ENCODE measurements at regions not wholly inside any gene's neighbourhood (a gene's known extent, or its start where the extent isn't known, plus 50 kb on each side); places are given as distances from the start of the nearest gene placed in this dataset.

DNA sequence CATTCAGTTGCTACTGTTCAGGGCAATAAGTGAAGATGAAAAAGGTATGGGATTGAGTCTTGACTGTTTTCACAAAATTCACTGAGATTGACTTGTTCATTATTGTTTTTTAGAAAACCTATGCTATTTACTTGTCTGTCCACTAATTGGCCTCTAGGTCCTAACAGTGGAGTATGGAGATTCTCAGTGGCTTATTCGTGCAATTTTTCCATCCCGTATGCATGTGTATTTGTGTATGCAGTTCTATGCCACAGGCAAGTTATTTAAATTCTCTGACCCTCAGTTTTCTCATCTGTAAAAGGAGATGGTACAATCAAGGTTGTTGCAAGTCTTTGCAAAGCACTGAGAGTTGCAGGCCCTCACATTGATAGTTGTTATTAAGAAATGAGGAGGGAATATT lies 151.0 kb downstream of the BBOX1 start:
- Histone ChIP-seq H3K36me3 (ENCODE audit: control insufficient read depth, insufficient read depth, low read length) (no peaks in the 10 kb centered on the region), H3K9me3 (ENCODE audit: control insufficient read depth, insufficient read depth, low read length) (no peaks in the 10 kb centered on the region), H3K4me1 (ENCODE audit: control insufficient read depth, insufficient read depth, low read length) (no peaks in the 10 kb centered on the region), H3K27me3 (ENCODE audit: control insufficient read depth, insufficient read depth, low read length) (no peaks in the 10 kb centered on the region), H3K27ac (ENCODE audit: low read length) (no peak overlapping the region), H3K4me3 (ENCODE audit: low read length) (no peak overlapping the region)
- no CpG with 5 or more reads among the region's 2 CpGs for WGBS (ENCODE audit: insufficient coverage, insufficient read length)
- DNase-seq (ENCODE audit: low read depth, low spot score): no peak

- H3K27ac ChIP-seq (ENCODE audit: low read length): no peak overlapping the region
- no peak overlapping the region for H3K4me3 ChIP-seq (ENCODE audit: low read length)
- H3K4me1 ChIP-seq (ENCODE audit: control insufficient read depth, insufficient read depth, low read length): no peaks in the 10 kb centered on the region
- H3K9me3 ChIP-seq (ENCODE audit: control insufficient read depth, insufficient read depth, low read length): no peaks in the 10 kb centered on the region
- WGBS (ENCODE audit: insufficient coverage, insufficient read length): no CpG with 5 or more reads among the region's 5 CpGs
- H3K36me3 ChIP-seq (ENCODE audit: control insufficient read depth, insufficient read depth, low read length): no peaks in the 10 kb centered on the region
- no peaks in the 10 kb centered on the region for H3K27me3 ChIP-seq (ENCODE audit: control insufficient read depth, insufficient read depth, low read length)
- DNase-seq (ENCODE audit: low read depth, low spot score): no peak
These were observed 148.1 kb downstream of the BBOX1 start for GRCh38 chr11:27188696-27189095.

- Histone ChIP-seq H3K4me3 (ENCODE audit: low read length) (no peak overlapping the region), H3K4me1 (ENCODE audit: control insufficient read depth, insufficient read depth, low read length) (no peaks in the 10 kb centered on the region), H3K36me3 (ENCODE audit: control insufficient read depth, insufficient read depth, low read length) (no peaks in the 10 kb centered on the region), H3K9me3 (ENCODE audit: control insufficient read depth, insufficient read depth, low read length) (no peaks in the 10 kb centered on the region), H3K27ac (ENCODE audit: low read length) (no peak overlapping the region), H3K27me3 (ENCODE audit: control insufficient read depth, insufficient read depth, low read length) (no peaks in the 10 kb centered on the region)
- WGBS (ENCODE audit: insufficient coverage, insufficient read length): no CpG with 5 or more reads among the region's 5 CpGs
- DNase-seq (ENCODE audit: low read depth, low spot score): no peak
These were observed 147.4 kb downstream of the BBOX1 start for GRCh38 chr11:27187848-27188621.

DNA sequence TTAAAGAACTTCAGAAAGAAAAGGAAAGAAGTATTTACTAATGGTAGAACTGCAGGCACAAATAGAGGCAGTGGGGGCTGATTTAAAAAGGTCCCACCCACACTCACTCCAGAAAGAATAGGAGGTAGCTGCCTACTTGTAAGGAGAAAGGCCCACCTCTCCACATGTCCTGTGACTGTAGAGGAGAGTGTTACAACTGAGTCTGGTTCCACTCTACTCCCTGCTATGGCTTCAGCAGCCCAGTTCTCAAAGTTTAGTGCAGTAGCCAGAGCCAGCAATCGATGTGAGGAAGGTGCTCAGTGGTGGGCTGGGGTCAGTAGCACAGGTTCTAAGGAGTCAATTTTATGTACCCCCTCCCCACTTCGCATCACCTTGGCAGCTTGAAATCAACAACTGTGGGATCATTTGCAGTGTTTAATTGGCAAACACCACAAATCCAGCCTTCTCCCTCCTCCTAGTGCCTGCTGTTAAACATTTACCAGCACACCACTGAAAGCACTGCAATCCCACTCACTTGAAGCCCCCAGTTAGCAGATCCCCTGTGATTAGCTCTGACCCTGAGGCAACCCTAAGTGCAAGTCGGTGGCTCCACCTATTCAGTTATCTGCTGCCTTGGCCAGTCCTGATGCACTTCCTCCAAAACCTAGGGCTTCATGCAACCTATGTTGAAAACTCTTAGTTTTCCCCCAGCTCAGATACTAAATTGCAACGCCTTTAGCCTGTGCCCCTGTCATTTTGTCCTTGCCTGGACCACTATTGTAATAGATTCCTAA lies 146.6 kb downstream of the BBOX1 start:
- no peak for DNase-seq (ENCODE audit: low read depth, low spot score)
- no CpG with 5 or more reads among the region's 4 CpGs for WGBS (ENCODE audit: insufficient coverage, insufficient read length)
- no peaks in the 10 kb centered on the region for H3K27me3 ChIP-seq (ENCODE audit: control insufficient read depth, insufficient read depth, low read length)

DNA sequence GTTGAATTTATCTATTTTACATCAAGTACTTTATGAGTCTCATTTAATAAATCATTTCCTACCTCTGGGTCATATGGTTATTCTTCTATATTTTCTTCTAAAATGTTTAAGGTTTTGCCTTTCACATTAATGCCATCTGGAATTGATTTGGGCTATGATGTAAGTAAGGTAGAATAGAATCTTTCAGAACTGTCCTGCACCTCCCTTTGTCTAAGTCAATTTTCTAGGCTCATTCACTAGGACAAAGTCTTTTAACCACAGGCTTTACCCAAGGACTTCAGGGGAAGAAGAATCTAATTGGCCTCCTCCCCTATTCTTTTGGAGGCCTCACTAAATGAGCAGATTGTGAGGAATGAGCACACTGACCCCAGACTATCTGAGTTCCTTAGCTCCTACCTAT lies 146.0 kb downstream of the BBOX1 start:
- H3K27ac ChIP-seq (ENCODE audit: low read length): no peak overlapping the region
- no peak overlapping the region for H3K4me3 ChIP-seq (ENCODE audit: low read length)
- no peak for DNase-seq (ENCODE audit: low read depth, low spot score)

More for the DNA sequence above, 146.6 kb downstream of the BBOX1 start:
- no peaks in the 10 kb centered on the region for H3K9me3 ChIP-seq (ENCODE audit: control insufficient read depth, insufficient read depth, low read length)
- no peaks in the 10 kb centered on the region for H3K36me3 ChIP-seq (ENCODE audit: control insufficient read depth, insufficient read depth, low read length)
- no peak overlapping the region for H3K27ac ChIP-seq (ENCODE audit: low read length)
- no peaks in the 10 kb centered on the region for H3K4me1 ChIP-seq (ENCODE audit: control insufficient read depth, insufficient read depth, low read length)
- H3K4me3 ChIP-seq (ENCODE audit: low read length): no peak overlapping the region

DNA sequence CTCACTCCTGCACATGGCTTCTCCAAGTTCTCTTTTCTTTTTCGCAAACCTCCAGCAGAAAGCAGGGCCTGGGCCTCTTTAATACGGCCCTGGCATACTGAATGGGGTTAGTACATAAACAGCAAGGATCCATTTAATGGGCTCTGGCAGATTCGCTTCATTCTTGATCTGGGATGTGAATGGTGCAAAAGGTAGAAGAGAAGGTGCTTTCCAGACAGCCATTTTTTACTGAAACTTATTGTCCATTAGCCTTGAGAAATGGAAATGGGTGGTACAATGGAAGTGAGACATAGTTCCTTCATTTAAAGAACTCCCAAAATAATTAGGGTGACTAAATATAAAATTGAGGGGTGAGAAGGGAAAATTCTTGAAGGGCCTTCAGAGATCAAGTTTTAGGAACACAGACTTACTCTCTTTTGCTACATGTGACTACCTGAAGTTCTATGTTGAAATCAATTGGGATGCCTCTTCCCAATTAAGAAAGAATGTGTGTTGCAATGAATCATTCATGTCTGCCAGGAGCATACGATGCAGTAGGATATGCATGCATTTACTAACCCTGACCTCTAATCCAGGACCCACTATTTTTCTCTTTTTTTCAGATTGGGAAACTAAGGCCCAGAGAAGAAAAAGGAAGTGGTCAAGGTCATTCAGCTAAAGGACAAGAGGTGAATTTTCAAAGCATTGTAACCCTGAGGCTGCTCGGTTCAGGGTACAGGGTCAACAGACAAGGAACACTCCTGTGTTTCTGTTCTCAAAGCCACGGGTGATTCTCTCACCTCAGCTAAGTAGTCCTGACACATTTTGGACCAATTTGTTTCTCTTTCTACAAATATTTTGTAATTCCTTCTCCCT lies 144.1 kb downstream of the BBOX1 start:
- Histone ChIP-seq H3K4me3 (ENCODE audit: low read length) (no peak overlapping the region), H3K27me3 (ENCODE audit: control insufficient read depth, insufficient read depth, low read length) (no peaks in the 10 kb centered on the region), H3K4me1 (ENCODE audit: control insufficient read depth, insufficient read depth, low read length) (no peaks in the 10 kb centered on the region), H3K36me3 (ENCODE audit: control insufficient read depth, insufficient read depth, low read length) (no peaks in the 10 kb centered on the region), H3K27ac (ENCODE audit: low read length) (no peak overlapping the region), H3K9me3 (ENCODE audit: control insufficient read depth, insufficient read depth, low read length) (no peaks in the 10 kb centered on the region)
- WGBS (ENCODE audit: insufficient coverage, insufficient read length): no CpG with 5 or more reads among the region's 6 CpGs
- no peak for DNase-seq (ENCODE audit: low read depth, low spot score)

More for the DNA sequence above, 146.0 kb downstream of the BBOX1 start:
- no peaks in the 10 kb centered on the region for H3K4me1 ChIP-seq (ENCODE audit: control insufficient read depth, insufficient read depth, low read length)
- no peaks in the 10 kb centered on the region for H3K36me3 ChIP-seq (ENCODE audit: control insufficient read depth, insufficient read depth, low read length)
- no peaks in the 10 kb centered on the region for H3K9me3 ChIP-seq (ENCODE audit: control insufficient read depth, insufficient read depth, low read length)
- no peaks in the 10 kb centered on the region for H3K27me3 ChIP-seq (ENCODE audit: control insufficient read depth, insufficient read depth, low read length)

GRCh38 chr11:27183672-27184457 lies 143.2 kb downstream of the BBOX1 start:
- no peaks in the 10 kb centered on the region for H3K9me3 ChIP-seq (ENCODE audit: control insufficient read depth, insufficient read depth, low read length)
- H3K27ac ChIP-seq (ENCODE audit: low read length): no peak overlapping the region
- no peak overlapping the region for H3K4me3 ChIP-seq (ENCODE audit: low read length)
- no peaks in the 10 kb centered on the region for H3K4me1 ChIP-seq (ENCODE audit: control insufficient read depth, insufficient read depth, low read length)
- no peaks in the 10 kb centered on the region for H3K36me3 ChIP-seq (ENCODE audit: control insufficient read depth, insufficient read depth, low read length)
- no peaks in the 10 kb centered on the region for H3K27me3 ChIP-seq (ENCODE audit: control insufficient read depth, insufficient read depth, low read length)
- peak; percentile 29 for DNase-seq (ENCODE audit: low read depth, low spot score)
- WGBS (ENCODE audit: insufficient coverage, insufficient read length): no CpG with 5 or more reads among the region's 6 CpGs

GRCh38 chr11:27179334-27179733 lies 138.7 kb downstream of the BBOX1 start:
- no peaks in the 10 kb centered on the region for H3K9me3 ChIP-seq (ENCODE audit: control insufficient read depth, insufficient read depth, low read length)
- H3K4me1 ChIP-seq (ENCODE audit: control insufficient read depth, insufficient read depth, low read length): no peaks in the 10 kb centered on the region
- H3K27me3 ChIP-seq (ENCODE audit: control insufficient read depth, insufficient read depth, low read length): no peaks in the 10 kb centered on the region
- no peaks in the 10 kb centered on the region for H3K36me3 ChIP-seq (ENCODE audit: control insufficient read depth, insufficient read depth, low read length)
- no peak for DNase-seq (ENCODE audit: low read depth, low spot score)
- H3K27ac ChIP-seq (ENCODE audit: low read length): no peak overlapping the region
- no peak overlapping the region for H3K4me3 ChIP-seq (ENCODE audit: low read length)
- no CpG with 5 or more reads among the region's 3 CpGs for WGBS (ENCODE audit: insufficient coverage, insufficient read length)

DNA sequence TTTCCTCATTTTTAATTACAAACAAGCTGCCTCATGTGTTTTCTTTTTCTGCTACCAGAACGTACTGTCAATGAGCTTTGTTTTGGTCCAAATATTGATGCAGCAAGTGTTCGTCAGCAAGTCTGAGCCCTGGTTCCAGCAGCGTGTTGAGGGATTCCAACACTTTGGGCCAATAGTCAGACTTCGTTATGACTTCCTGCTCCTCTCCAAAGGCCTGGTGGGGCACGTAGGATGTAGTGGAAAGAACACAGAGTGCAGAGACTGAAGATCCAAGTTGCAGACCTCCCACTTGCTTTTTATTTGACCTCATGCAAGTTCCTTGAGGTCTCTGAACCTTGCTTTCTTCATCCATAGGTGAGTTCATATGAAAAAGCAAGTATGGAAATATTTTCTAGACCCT lies 138.2 kb downstream of the BBOX1 start:
- no peaks in the 10 kb centered on the region for H3K4me1 ChIP-seq (ENCODE audit: control insufficient read depth, insufficient read depth, low read length)
- no peaks in the 10 kb centered on the region for H3K9me3 ChIP-seq (ENCODE audit: control insufficient read depth, insufficient read depth, low read length)
- H3K27me3 ChIP-seq (ENCODE audit: control insufficient read depth, insufficient read depth, low read length): no peaks in the 10 kb centered on the region
- H3K27ac ChIP-seq (ENCODE audit: low read length): no peak overlapping the region
- no peak overlapping the region for H3K4me3 ChIP-seq (ENCODE audit: low read length)
- WGBS (ENCODE audit: insufficient coverage, insufficient read length): no CpG with 5 or more reads among the region's 5 CpGs
- DNase-seq (ENCODE audit: low read depth, low spot score): no peak
- H3K36me3 ChIP-seq (ENCODE audit: control insufficient read depth, insufficient read depth, low read length): no peaks in the 10 kb centered on the region

Data from iPS DF 6.9 (cell line).